H1 (cell line): ENCODE measurements at regions not wholly inside any gene's neighbourhood (a gene's known extent, or its start where the extent isn't known, plus 50 kb on each side); places are given as distances from the start of the nearest gene placed in this dataset.

Experiments used
- CTCF ChIA-PET: fragments of 300-600 bp; sonication (Branson Sonifier 250); formaldehyde crosslinking; loops from one replicate; lab custom pipeline; 2021; ENCODE audit not compliant: partially characterized antibody; lab: Charles Lee
- POLR2A ChIA-PET: fragments of 300-600 bp; sonication (Branson Sonifier 250); formaldehyde crosslinking; loops from one replicate; lab custom pipeline; 2021; ENCODE audit warnings: inconsistent platforms; ENCODE audit not compliant: partially characterized antibody; lab: Charles Lee
- DNase-seq, 2 experiments: peaks; one replicate each; pipeline versions ENCODE4 v3.0.0 to v3.0.0-alpha.2; 2010 to 2022; ENCODE audit warnings: low spot score in 2 of 2, low read depth in 1 of 2, mixed read lengths in 1 of 2
- FAIRE-seq: peaks from 2 replicates; lab custom pipeline; 2011; peaks lifted over from hg19 to GRCh38; lab: Jason Lieb, UNC
- H2AFZ ChIP-seq: 2 replicates; pipeline ENCODE4 v1.8.1; 2012; ENCODE audit warnings: low read length, inconsistent platforms
- H2AK5ac ChIP-seq: 2 replicates; pipeline ENCODE4 v1.6.1; 2013; ENCODE audit warnings: low read depth, low read length
- H2BK120ac ChIP-seq: replicated peaks from 2 replicates; pipeline ENCODE3; 2013; ENCODE audit warnings: low read depth, low read length, inconsistent platforms
- H2BK12ac ChIP-seq: 2 replicates; pipeline ENCODE4 v1.6.1; 2013; ENCODE audit warnings: low read depth, low read length
- H2BK15ac ChIP-seq: 2 replicates; pipeline ENCODE4 v1.6.1; 2013; ENCODE audit warnings: low read length
- H2BK20ac ChIP-seq: 2 replicates; pipeline ENCODE4 v1.6.1; 2013; ENCODE audit warnings: low read length
- H2BK5ac ChIP-seq: 2 replicates; pipeline ENCODE4 v1.6.1; 2013; ENCODE audit warnings: low read depth, low read length
- H3K14ac ChIP-seq: 2 replicates; pipeline ENCODE4 v1.6.1; 2013; ENCODE audit warnings: inconsistent platforms; ENCODE audit not compliant: insufficient read length
- H3K18ac ChIP-seq: 2 replicates; pipeline ENCODE4 v1.6.1; 2013; ENCODE audit warnings: low read length; ENCODE audit errors: extremely low read depth
- H3K23ac ChIP-seq: 2 replicates; pipeline ENCODE4 v1.6.1; 2013; ENCODE audit warnings: inconsistent platforms; ENCODE audit not compliant: insufficient read length
- H3K23me2 ChIP-seq: 2 replicates; pipeline ENCODE4 v1.6.1; 2013; ENCODE audit warnings: low read depth, low read length
- H3K27ac ChIP-seq: 2 replicates; pipeline ENCODE4 v1.6.1; 2011; ENCODE audit warnings: low read depth, low read length, inconsistent platforms
- H3K27me3 ChIP-seq, 4 experiments: replicated peaks in 1 of 4; 1 replicate in 1 of 4; 2 replicates in 3 of 4; pipeline versions ENCODE4 v1.6.1 to v1.8.1; 2011 to 2013; ENCODE audit warnings: low read length in 3 of 4, mild to moderate bottlenecking in 3 of 4, inconsistent platforms in 2 of 4, mixed read lengths in 2 of 4, moderate library complexity in 1 of 4; ENCODE audit not compliant: control insufficient read depth in 3 of 4, insufficient read depth in 3 of 4; ENCODE audit errors: extremely low read depth in 1 of 4
- H3K36me3 ChIP-seq, 4 experiments: 2 replicates each; pipeline versions ENCODE4 v1.6.1 to v1.8.1; 2011 to 2013; ENCODE audit warnings: mild to moderate bottlenecking in 4 of 4, low read length in 3 of 4, moderate library complexity in 2 of 4, control low read depth in 1 of 4, inconsistent platforms in 1 of 4; ENCODE audit not compliant: insufficient read depth in 4 of 4, control insufficient read depth in 2 of 4
- H3K4ac ChIP-seq: replicated peaks from 2 replicates; pipeline ENCODE3; 2013; ENCODE audit warnings: low read length, low read depth, mixed read lengths, inconsistent platforms; ENCODE audit not compliant: insufficient read length
- H3K4me1 ChIP-seq, 4 experiments: replicated peaks in 1 of 4; 1 replicate in 1 of 4; 2 replicates in 3 of 4; pipeline versions ENCODE4 v1.6.1 to v1.8.1; 2011 to 2013; ENCODE audit warnings: low read length in 3 of 4, inconsistent platforms in 2 of 4, mixed read lengths in 1 of 4; ENCODE audit not compliant: insufficient read depth in 4 of 4, control insufficient read depth in 3 of 4
- H3K4me2 ChIP-seq, 2 experiments: 2 replicates each; pipeline versions ENCODE4 v1.6.1 to v1.8.1; 2011 to 2013; ENCODE audit warnings: low read depth in 2 of 2, low read length in 2 of 2, control low read depth in 1 of 2, inconsistent platforms in 1 of 2, mild to moderate bottlenecking in 1 of 2; ENCODE audit not compliant: insufficient read depth in 1 of 2
- H3K4me3 ChIP-seq, 4 experiments: fragments of 200-600, 300-600 bp in 1 of 4; sonication (generic), shearing (Covaris generic), sonication (Bioruptor Twin) in 1 of 4; 2 replicates each; pipeline versions ENCODE4 v1.5.1 to v1.8.1; 2011 to 2016; ENCODE audit warnings: low read length in 4 of 4, low read depth in 3 of 4, control low read depth in 2 of 4, inconsistent platforms in 2 of 4, mild to moderate bottlenecking in 2 of 4, mixed read lengths in 1 of 4, moderate library complexity in 1 of 4; ENCODE audit not compliant: insufficient read depth in 2 of 4; ENCODE audit errors: extremely low read depth in 1 of 4
- H3K56ac ChIP-seq: replicated peaks from 2 replicates; pipeline ENCODE3; 2013; ENCODE audit warnings: low read depth, mild to moderate bottlenecking, mixed read lengths, low read length, inconsistent platforms; ENCODE audit not compliant: insufficient read length
- H3K79me1 ChIP-seq: 2 replicates; pipeline ENCODE4 v1.6.1; 2013; ENCODE audit warnings: low read depth, low read length, control low read depth
- H3K79me2 ChIP-seq, 2 experiments: 2 replicates each; pipeline versions ENCODE4 v1.6.1 to v1.8.1; 2012 to 2013; ENCODE audit warnings: low read length in 2 of 2, mild to moderate bottlenecking in 2 of 2, inconsistent platforms in 1 of 2; ENCODE audit not compliant: insufficient read depth in 2 of 2, control insufficient read depth in 1 of 2
- H3K9ac ChIP-seq, 4 experiments: replicated peaks in 1 of 4; 1 replicate in 1 of 4; 2 replicates in 3 of 4; pipeline versions ENCODE4 v1.6.1 to v1.8.1; 2011 to 2013; ENCODE audit warnings: low read depth in 3 of 4, low read length in 3 of 4, control low read depth in 2 of 4, mild to moderate bottlenecking in 2 of 4, moderate library complexity in 2 of 4, inconsistent platforms in 1 of 4; ENCODE audit errors: extremely low read depth in 1 of 4
- H3K9me3 ChIP-seq, 2 experiments: 2 replicates each; pipeline versions ENCODE4 v1.6.1 to v1.8.1; 2012 to 2013; ENCODE audit warnings: mild to moderate bottlenecking in 2 of 2, moderate library complexity in 2 of 2, control low read depth in 1 of 2, inconsistent platforms in 1 of 2, low read depth in 1 of 2, low read length in 1 of 2, mixed read lengths in 1 of 2; ENCODE audit not compliant: insufficient read depth in 2 of 2
- H4K20me1 ChIP-seq, 2 experiments: replicated peaks in 1 of 2; 2 replicates each; pipeline versions ENCODE3 to v1.8.1; 2011 to 2013; ENCODE audit warnings: inconsistent platforms in 2 of 2, low read length in 2 of 2, mild to moderate bottlenecking in 1 of 2; ENCODE audit not compliant: insufficient read depth in 2 of 2, control insufficient read depth in 1 of 2
- H4K5ac ChIP-seq: 2 replicates; pipeline ENCODE4 v1.6.1; 2013; ENCODE audit warnings: low read length, low read depth, mixed read lengths, inconsistent platforms; ENCODE audit not compliant: insufficient read length
- H4K8ac ChIP-seq: 2 replicates; pipeline ENCODE4 v1.8.0; 2013; ENCODE audit warnings: mild to moderate bottlenecking, moderate library complexity, low read length, inconsistent platforms; ENCODE audit not compliant: insufficient read depth; ENCODE audit errors: extremely low read depth
- H4K91ac ChIP-seq: replicated peaks from 2 replicates; pipeline ENCODE3; 2013; ENCODE audit warnings: low read length, mixed read lengths, inconsistent platforms; ENCODE audit not compliant: insufficient read length
- RAD21 ChIP-seq, 2 experiments: IDR thresholded peaks in 1 of 2; conservative IDR thresholded peaks in 1 of 2; 2 replicates each; pipeline ENCODE4 v1.6.1; 2011; ENCODE audit warnings: low read depth in 2 of 2, low read length in 2 of 2, improper control_type of control experiment in 1 of 2, inconsistent platforms in 1 of 2, mild to moderate bottlenecking in 1 of 2, moderate library complexity in 1 of 2
- WGBS, 2 experiments: shearing (Covaris generic) in 1 of 2; methylation state at CpG; one replicate each; pipeline versions ENCODE4 v1.1.6 to v1.1.7; 2013 to 2015; ENCODE audit warnings: low lambda C conversion rate in 2 of 2, mixed read lengths in 2 of 2, inconsistent platforms in 1 of 2, low coverage in 1 of 2, missing lambda C conversion rate in 1 of 2; ENCODE audit not compliant: insufficient replicate concordance in 2 of 2, insufficient coverage in 1 of 2, insufficient read length in 1 of 2; ENCODE audit errors: extremely low coverage in 1 of 2, missing lambda C conversion rate in 1 of 2; 5-methylcytosine and 5-hydroxymethylcytosine counted together
- TF ChIP-seq, protein P1 (sequence below), 3 experiments: IDR thresholded peaks; 1 replicate in 2 of 3; 2 replicates in 1 of 3; pipeline versions ENCODE4 v1.5.1 to v1.6.1; 2011; ENCODE audit warnings: low read length in 3 of 3, mild to moderate bottlenecking in 3 of 3, inconsistent platforms in 2 of 3, low read depth in 1 of 3, moderate library complexity in 1 of 3; ENCODE audit not compliant: insufficient read depth in 1 of 3; ENCODE audit errors: control extremely low read depth in 1 of 3
- TF ChIP-seq, protein P2 (sequence below): IDR thresholded peaks from 2 replicates; pipeline ENCODE4 v1.6.1; 2012; ENCODE audit warnings: inconsistent platforms

DNA sequence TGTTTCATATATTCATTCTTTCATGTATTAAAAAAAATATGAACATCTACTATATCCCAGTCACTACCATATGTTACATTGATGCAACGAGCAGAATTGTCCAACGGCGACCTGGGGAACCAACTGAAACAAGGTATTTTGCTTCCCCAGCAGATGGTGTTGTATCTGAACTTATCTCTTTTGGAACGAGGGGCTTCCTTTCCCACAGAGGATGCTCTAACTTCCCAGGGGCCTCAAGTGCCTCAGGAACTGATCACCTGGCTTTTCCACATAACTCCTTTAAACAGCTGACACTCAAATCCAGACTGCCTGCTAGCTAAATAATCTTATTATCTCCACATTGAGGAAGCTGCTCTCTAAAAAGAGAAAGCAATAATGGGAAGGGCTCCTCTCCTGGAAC, 259.3 kb downstream of the HTR7 start:
- H2AK5ac ChIP-seq, result no peak overlapping the region
- H2BK5ac ChIP-seq, result no peak overlapping the region
- no peaks in the 10 kb centered on the region for H3K79me1 ChIP-seq
- no peaks in the 10 kb centered on the region for H4K20me1 ChIP-seq
- H3K14ac ChIP-seq, result no peak overlapping the region
- no peak overlapping the region for H4K91ac ChIP-seq
- CTCF ChIA-PET, result interaction anchor here (0.7 to 1.9 kb wide), 15 partner anchors 9 to 805 kb away, joined by 3 to 7 read pairs (median 3); no protein-coding TSS in a partner anchor
- H3K4me3 ChIP-seq, result no peak overlapping the region
- no peak overlapping the region for H2BK20ac ChIP-seq
- H3K4me2 ChIP-seq, result no peak overlapping the region
- H2AFZ ChIP-seq, result no peak overlapping the region
- no peak overlapping the region for H4K8ac ChIP-seq
- peak; percentile 46 to 60 for TF ChIP-seq RAD21 (IDR thresholded peaks at IDR 0.05 in 1 of 2, conservative IDR thresholded peaks at IDR 0.05 in 1 of 2; ENCODE audit: low read depth in 2 of 2, low read length in 2 of 2)
- TF ChIP-seq, protein P1, sequence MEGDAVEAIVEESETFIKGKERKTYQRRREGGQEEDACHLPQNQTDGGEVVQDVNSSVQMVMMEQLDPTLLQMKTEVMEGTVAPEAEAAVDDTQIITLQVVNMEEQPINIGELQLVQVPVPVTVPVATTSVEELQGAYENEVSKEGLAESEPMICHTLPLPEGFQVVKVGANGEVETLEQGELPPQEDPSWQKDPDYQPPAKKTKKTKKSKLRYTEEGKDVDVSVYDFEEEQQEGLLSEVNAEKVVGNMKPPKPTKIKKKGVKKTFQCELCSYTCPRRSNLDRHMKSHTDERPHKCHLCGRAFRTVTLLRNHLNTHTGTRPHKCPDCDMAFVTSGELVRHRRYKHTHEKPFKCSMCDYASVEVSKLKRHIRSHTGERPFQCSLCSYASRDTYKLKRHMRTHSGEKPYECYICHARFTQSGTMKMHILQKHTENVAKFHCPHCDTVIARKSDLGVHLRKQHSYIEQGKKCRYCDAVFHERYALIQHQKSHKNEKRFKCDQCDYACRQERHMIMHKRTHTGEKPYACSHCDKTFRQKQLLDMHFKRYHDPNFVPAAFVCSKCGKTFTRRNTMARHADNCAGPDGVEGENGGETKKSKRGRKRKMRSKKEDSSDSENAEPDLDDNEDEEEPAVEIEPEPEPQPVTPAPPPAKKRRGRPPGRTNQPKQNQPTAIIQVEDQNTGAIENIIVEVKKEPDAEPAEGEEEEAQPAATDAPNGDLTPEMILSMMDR (IDR thresholded peaks at IDR 0.05; ENCODE audit: control extremely low read depth in 1 of 3, insufficient read depth in 1 of 3, low read depth in 1 of 3, low read length in 3 of 3), result peak in 2 of 3 experiments; percentile 16 to 36; a peak in 2 of 4 replicates
- TF ChIP-seq, protein P2, sequence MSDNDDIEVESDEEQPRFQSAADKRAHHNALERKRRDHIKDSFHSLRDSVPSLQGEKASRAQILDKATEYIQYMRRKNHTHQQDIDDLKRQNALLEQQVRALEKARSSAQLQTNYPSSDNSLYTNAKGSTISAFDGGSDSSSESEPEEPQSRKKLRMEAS, result no peak
- WGBS, 2 experiments, result 82% methylated on average over 4 of the region's 4 CpGs; no CpG with 5 or more reads in 1 of the 2 experiments
- H3K79me2 ChIP-seq, result no peaks in the 10 kb centered on the region
- no peak overlapping the region for H4K5ac ChIP-seq
- H3K56ac ChIP-seq, result no peak overlapping the region
- no peak overlapping the region for H3K9ac ChIP-seq
- no peak overlapping the region for H3K18ac ChIP-seq
- no peak overlapping the region for H2BK15ac ChIP-seq
- FAIRE-seq (no peak), DNase-seq (no peak)
- no peak overlapping the region for H3K27ac ChIP-seq
- H3K23me2 ChIP-seq, result no peaks in the 10 kb centered on the region
- POLR2A ChIA-PET, result no interaction called here
- no peaks in the 10 kb centered on the region for H3K27me3 ChIP-seq
- no peaks in the 10 kb centered on the region for H3K4me1 ChIP-seq
- H2BK12ac ChIP-seq, result no peak overlapping the region
- peaks cover 0 to 3% of the 10 kb centered on the region in 2 experiments; a peak in 1 of 4 replicates for H3K9me3 ChIP-seq
- H2BK120ac ChIP-seq, result no peak overlapping the region
- H3K4ac ChIP-seq, result no peak overlapping the region
- no peak overlapping the region for H3K23ac ChIP-seq
- H3K36me3 ChIP-seq, result no peaks in the 10 kb centered on the region
